Immature natural killer cell (primary cell): ENCODE measurements at regions not wholly inside any gene's neighbourhood (a gene's known extent, or its start where the extent isn't known, plus 50 kb on each side); places are given as distances from the start of the nearest gene placed in this dataset.

Experiments used
- DNase-seq, 3 donors: peaks; one replicate each; pipeline ENCODE4 v3.0.0; 2022; ENCODE audit warnings: mixed read lengths in 1 of 3
- H3K27ac Mint-ChIP-seq, 6 donors: one replicate each; pipeline ENCODE4 v1.8.0; 2020; ENCODE audit warnings: mixed read lengths in 6 of 6, mild to moderate bottlenecking in 5 of 6, inconsistent platforms in 4 of 6, moderate library complexity in 3 of 6
- H3K27me3 Mint-ChIP-seq, 3 donors: one replicate each; pipeline ENCODE4 v1.8.0; 2020 to 2021; ENCODE audit warnings: low read depth in 3 of 3, mild to moderate bottlenecking in 3 of 3, mixed read lengths in 3 of 3, moderate library complexity in 3 of 3, inconsistent platforms in 1 of 3
- H3K36me3 Mint-ChIP-seq, 3 donors: one replicate each; pipeline ENCODE4 v1.8.0; 2020; ENCODE audit warnings: mixed read lengths in 3 of 3, inconsistent platforms in 2 of 3, mild to moderate bottlenecking in 2 of 3
- H3K4me1 Mint-ChIP-seq, 2 donors: one replicate each; pipeline ENCODE4 v1.8.0; 2020; ENCODE audit warnings: inconsistent platforms in 2 of 2, mild to moderate bottlenecking in 2 of 2, mixed read lengths in 2 of 2, moderate library complexity in 1 of 2
- H3K4me3 Mint-ChIP-seq, 5 donors: one replicate each; pipeline ENCODE4 v1.8.0; 2020; ENCODE audit warnings: mild to moderate bottlenecking in 5 of 5, mixed read lengths in 5 of 5, inconsistent platforms in 3 of 5, moderate library complexity in 3 of 5
- H3K9me3 Mint-ChIP-seq, 6 donors: one replicate each; pipeline ENCODE4 v1.8.0; 2020; ENCODE audit warnings: mild to moderate bottlenecking in 6 of 6, mixed read lengths in 6 of 6, inconsistent platforms in 4 of 6, moderate library complexity in 3 of 6

- H3K4me1 Mint-ChIP-seq, result no peaks in the 10 kb centered on the region
- no peaks in the 10 kb centered on the region for H3K36me3 Mint-ChIP-seq
- peaks cover 0 to 4% (median 2%) of the 10 kb centered on the region in 3 donors for H3K27me3 Mint-ChIP-seq
- peaks cover 0 to 3% (median 0%) of the 10 kb centered on the region in 6 donors for H3K9me3 Mint-ChIP-seq
- no peak for DNase-seq
- no peak overlapping the region for H3K4me3 Mint-ChIP-seq
- H3K27ac Mint-ChIP-seq, result no peak overlapping the region
Observed at GRCh38 chr9:108543251-108543778, 312.5 kb downstream of the ACTL7B start.

GRCh38 chr9:108537756-108538155, 318.0 kb downstream of the ACTL7B start:
- H3K27ac Mint-ChIP-seq, result no peak overlapping the region
- H3K27me3 Mint-ChIP-seq, result peaks cover 0 to 2% (median 0%) of the 10 kb centered on the region in 3 donors
- H3K36me3 Mint-ChIP-seq, result no peaks in the 10 kb centered on the region
- H3K4me3 Mint-ChIP-seq, result no peak overlapping the region
- H3K4me1 Mint-ChIP-seq, result no peaks in the 10 kb centered on the region
- H3K9me3 Mint-ChIP-seq, result peaks cover 0 to 8% (median 1%) of the 10 kb centered on the region in 6 donors
- no peak for DNase-seq

- Mint-ChIP-seq H3K4me1 (no peaks in the 10 kb centered on the region), H3K27ac (no peak overlapping the region), H3K27me3 (peaks cover 0 to 2% (median 0%) of the 10 kb centered on the region in 3 donors), H3K4me3 (no peak overlapping the region), H3K9me3 (peaks cover 0 to 8% (median 1%) of the 10 kb centered on the region in 6 donors), H3K36me3 (no peaks in the 10 kb centered on the region)
- DNase-seq, result no peak
Observed at GRCh38 chr9:108536836-108537601, 318.8 kb downstream of the ACTL7B start.

- Mint-ChIP-seq H3K4me1 (no peaks in the 10 kb centered on the region), H3K36me3 (peaks cover 0 to 3% (median 0%) of the 10 kb centered on the region in 3 donors), H3K27ac (no peak overlapping the region), H3K4me3 (no peak overlapping the region), H3K9me3 (peaks cover 0 to 8% (median 2%) of the 10 kb centered on the region in 6 donors), H3K27me3 (peaks cover 2 to 4% (median 2%) of the 10 kb centered on the region in 3 donors)
- no peak for DNase-seq
Observed at GRCh38 chr9:108535526-108535925, 320.3 kb downstream of the ACTL7B start.

- Mint-ChIP-seq H3K27ac (no peak overlapping the region), H3K9me3 (peaks cover 0 to 8% (median 2%) of the 10 kb centered on the region in 6 donors), H3K4me3 (no peak overlapping the region), H3K4me1 (no peaks in the 10 kb centered on the region), H3K27me3 (peaks cover 2 to 4% (median 2%) of the 10 kb centered on the region in 3 donors), H3K36me3 (peaks cover 0 to 3% (median 0%) of the 10 kb centered on the region in 3 donors)
- no peak for DNase-seq
Observed at GRCh38 chr9:108534741-108535140, 321.0 kb downstream of the ACTL7B start.

- H3K9me3 Mint-ChIP-seq, result peaks cover 0 to 10% (median 0%) of the 10 kb centered on the region in 6 donors
- no peaks in the 10 kb centered on the region for H3K4me1 Mint-ChIP-seq
- H3K27ac Mint-ChIP-seq, result no peak overlapping the region
- H3K36me3 Mint-ChIP-seq, result peaks cover 0 to 3% (median 0%) of the 10 kb centered on the region in 3 donors
- DNase-seq, result no peak
- H3K4me3 Mint-ChIP-seq, result no peak overlapping the region
- H3K27me3 Mint-ChIP-seq, result peaks cover 2 to 4% (median 3%) of the 10 kb centered on the region in 3 donors
Observed at GRCh38 chr9:108530141-108530540, 325.6 kb downstream of the ACTL7B start.

GRCh38 chr9:108528231-108528630, 327.6 kb downstream of the ACTL7B start:
- Mint-ChIP-seq H3K27me3 (peaks cover 2 to 4% (median 3%) of the 10 kb centered on the region in 3 donors), H3K27ac (no peak overlapping the region), H3K36me3 (peaks cover 0 to 3% (median 0%) of the 10 kb centered on the region in 3 donors), H3K4me1 (no peaks in the 10 kb centered on the region), H3K4me3 (no peak overlapping the region), H3K9me3 (peaks cover 0 to 7% (median 0%) of the 10 kb centered on the region in 6 donors)
- no peak for DNase-seq

- Mint-ChIP-seq H3K27ac (no peak overlapping the region), H3K4me1 (no peaks in the 10 kb centered on the region), H3K27me3 (peaks cover 2 to 4% (median 3%) of the 10 kb centered on the region in 3 donors), H3K36me3 (peaks cover 0 to 3% (median 0%) of the 10 kb centered on the region in 3 donors), H3K9me3 (peaks cover 0 to 8% (median under 1%) of the 10 kb centered on the region in 6 donors), H3K4me3 (no peak overlapping the region)
- no peak for DNase-seq
Observed at GRCh38 chr9:108526518-108526917, 329.3 kb downstream of the ACTL7B start.

GRCh38 chr9:108525186-108525585, 330.6 kb downstream of the ACTL7B start:
- Mint-ChIP-seq H3K9me3 (peaks cover 0 to 11% (median under 1%) of the 10 kb centered on the region in 6 donors), H3K27ac (no peak overlapping the region), H3K4me1 (no peaks in the 10 kb centered on the region), H3K4me3 (no peak overlapping the region), H3K36me3 (no peaks in the 10 kb centered on the region), H3K27me3 (peaks cover 0 to 2% (median 1%) of the 10 kb centered on the region in 3 donors)
- DNase-seq, result no peak

- Mint-ChIP-seq H3K36me3 (no peaks in the 10 kb centered on the region), H3K27me3 (peaks cover 0 to 2% (median 0%) of the 10 kb centered on the region in 3 donors), H3K9me3 (peaks cover 0 to 11% (median 2%) of the 10 kb centered on the region in 6 donors), H3K27ac (no peak overlapping the region), H3K4me3 (no peak overlapping the region), H3K4me1 (no peaks in the 10 kb centered on the region)
- no peak for DNase-seq
Observed at GRCh38 chr9:108521063-108521590, 334.7 kb downstream of the ACTL7B start.

- Mint-ChIP-seq H3K36me3 (no peaks in the 10 kb centered on the region), H3K9me3 (peaks cover 0 to 21% (median 3%) of the 10 kb centered on the region in 6 donors), H3K4me1 (no peaks in the 10 kb centered on the region), H3K27ac (no peak overlapping the region), H3K4me3 (no peak overlapping the region), H3K27me3 (no peaks in the 10 kb centered on the region)
- no peak for DNase-seq
Observed at GRCh38 chr9:108519437-108519836, 336.3 kb downstream of the ACTL7B start.

- Mint-ChIP-seq H3K27ac (no peak overlapping the region), H3K4me1 (no peaks in the 10 kb centered on the region), H3K36me3 (no peaks in the 10 kb centered on the region), H3K27me3 (peaks cover 0 to 2% (median 0%) of the 10 kb centered on the region in 3 donors), H3K9me3 (peaks cover 0 to 21% (median 4%) of the 10 kb centered on the region in 6 donors), H3K4me3 (no peak overlapping the region)
- no peak for DNase-seq
Observed at GRCh38 chr9:108517651-108518365, 338.0 kb downstream of the ACTL7B start.

- Mint-ChIP-seq H3K36me3 (no peaks in the 10 kb centered on the region), H3K27ac (no peak overlapping the region), H3K4me3 (no peak overlapping the region), H3K4me1 (no peaks in the 10 kb centered on the region), H3K9me3 (peaks cover 0 to 25% (median 3%) of the 10 kb centered on the region in 6 donors), H3K27me3 (peaks cover 0 to 2% (median 1%) of the 10 kb centered on the region in 3 donors)
- no peak for DNase-seq
Observed at GRCh38 chr9:108516391-108516790, 339.4 kb downstream of the ACTL7B start.
